NCI-H2227 (cell line): ENCODE measurements at regions not wholly inside any gene's neighbourhood (a gene's known extent, or its start where the extent isn't known, plus 50 kb on each side); places are given as distances from the start of the nearest gene placed in this dataset.

Experiments
- DNase-seq: peaks from one replicate; lab custom pipeline; 2025; ENCODE audit not compliant: unreplicated experiment; lab: John Stamatoyannopoulos, UW

- DNase-seq = no peak
Observed at GRCh38 chr12:20278276-20278675, 90.1 kb upstream of the PDE3A start.

- DNase-seq = no peak
Observed at GRCh38 chr12:20280515-20280914, 87.8 kb upstream of the PDE3A start.

DNA sequence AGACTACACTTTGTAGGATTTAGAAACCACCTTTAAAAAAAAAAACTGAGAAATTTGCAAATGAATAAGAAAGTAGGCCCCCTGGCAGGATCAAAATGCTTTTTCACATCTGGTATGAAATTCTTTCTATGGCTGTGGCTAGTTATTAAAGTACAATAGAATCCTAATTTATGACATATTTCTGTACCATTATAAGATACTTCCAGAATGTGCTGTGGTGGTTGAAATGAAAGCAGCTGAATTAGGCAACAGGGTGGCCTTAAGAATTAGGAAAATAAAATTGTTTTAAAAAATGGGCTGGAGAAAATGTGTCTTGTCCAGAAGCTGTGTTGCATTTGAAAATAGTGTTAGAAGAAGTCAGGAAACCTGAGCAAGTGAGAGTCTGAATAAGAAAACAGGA lies 85.9 kb upstream of the PDE3A start:
- DNase-seq = no peak

- DNase-seq = no peak
Observed at GRCh38 chr12:20283482-20283881, 84.9 kb upstream of the PDE3A start.

- no peak for DNase-seq
Observed at GRCh38 chr12:20289520-20289919, 78.8 kb upstream of the PDE3A start.

DNA sequence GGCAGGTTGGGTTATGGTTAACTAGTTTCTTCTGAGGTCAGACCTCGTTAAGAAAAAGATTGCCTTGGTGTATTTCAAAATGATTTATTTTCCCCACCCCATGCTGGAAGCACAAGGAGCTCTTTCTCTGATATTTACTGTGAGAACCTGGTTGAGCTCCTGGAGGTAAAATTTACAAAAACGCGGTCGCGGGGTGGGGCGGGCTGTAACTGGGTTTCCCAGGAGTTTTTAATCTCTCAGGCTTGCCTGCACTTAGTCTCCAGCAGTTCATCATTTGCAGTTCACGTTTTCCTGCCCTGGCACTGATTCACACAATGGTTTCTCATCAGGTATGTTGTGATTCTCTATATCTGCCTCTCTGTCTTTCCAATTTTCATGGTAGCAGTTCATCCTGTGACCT lies 67.9 kb upstream of the PDE3A start:
- no peak for DNase-seq

- no peak for DNase-seq
Observed at GRCh38 chr12:20305470-20305869, 62.9 kb upstream of the PDE3A start.

DNA sequence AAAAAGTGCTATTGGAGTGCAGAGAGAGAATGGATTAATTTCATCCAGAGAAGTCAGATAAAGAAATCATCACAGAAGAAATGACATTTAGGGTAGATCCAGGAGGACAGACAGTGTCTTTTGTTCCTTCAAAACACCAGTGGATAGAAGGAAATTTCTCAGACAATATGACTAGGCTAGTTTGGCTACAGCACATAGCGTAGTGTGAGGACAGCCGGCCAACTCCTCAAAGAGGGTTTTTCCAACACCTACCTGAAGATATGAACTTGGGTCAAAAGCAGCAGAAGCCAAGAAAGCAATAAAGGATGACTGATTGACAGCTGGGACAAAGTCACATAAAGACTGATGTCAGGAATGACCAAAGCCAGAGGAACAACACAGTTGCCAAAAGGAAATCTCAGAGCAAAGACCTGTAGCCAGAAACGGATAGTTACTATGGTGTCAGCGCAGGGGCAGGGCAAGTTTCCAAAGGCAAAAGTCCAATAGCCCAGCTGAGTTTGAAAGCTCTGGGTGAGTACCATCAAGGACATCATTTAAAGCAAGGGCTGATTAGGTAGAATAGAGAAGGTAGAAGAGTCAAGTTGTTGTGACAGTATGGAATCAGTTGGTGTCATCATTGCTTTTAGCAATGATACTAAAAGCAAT lies 58.7 kb upstream of the PDE3A start:
- DNase-seq = no peak

GRCh38 chr12:20314328-20314727 lies 54.0 kb upstream of the PDE3A start:
- DNase-seq = no peak

DNA sequence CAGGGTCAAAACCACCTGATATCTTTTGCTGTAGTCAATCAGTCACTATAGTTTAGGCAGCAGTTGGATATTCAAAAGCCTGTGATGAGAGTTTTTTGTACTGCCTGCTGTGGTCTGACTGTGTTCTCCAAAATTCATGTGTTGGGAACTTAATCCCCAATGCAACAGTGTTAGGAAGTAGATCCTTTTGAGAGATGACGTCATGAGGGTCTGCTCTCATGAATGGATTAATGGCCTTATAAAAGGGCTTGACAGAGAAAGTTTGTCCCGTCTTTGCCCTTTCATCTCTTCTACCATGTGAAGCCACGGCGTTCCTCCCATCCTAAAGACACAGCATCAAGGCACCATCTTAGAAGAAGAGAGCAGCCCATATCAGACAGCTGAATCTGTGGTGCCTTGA lies 50.8 kb upstream of the PDE3A start:
- no peak for DNase-seq
